Heart left ventricle (tissue), 16 donors: ENCODE measurements at regions not wholly inside any gene's neighbourhood (a gene's known extent, or its start where the extent isn't known, plus 50 kb on each side); places are given as distances from the start of the nearest gene placed in this dataset.

Source experiments
- ATAC-seq, 4 donors: fragments of 200-7000 bp; cut with Tn5 transposase; one replicate each; pipeline ENCODE4 v1.9.1; 2020 to 2022; ENCODE audit warnings: moderate library complexity in 4 of 4, mild to moderate bottlenecking in 3 of 4, moderate number of reproducible peaks in 1 of 4
- DNase-seq, 5 donors: peaks; one replicate each; pipeline ENCODE4 v3.0.0-alpha.2; 2020
- H3K27ac ChIP-seq, 12 donors: fragments of 200-600 bp; sonication (generic) in 4 of 12; one replicate each; pipeline versions ENCODE4 v1.5.0 to v1.8.0; 2016 to 2022; ENCODE audit warnings: mild to moderate bottlenecking in 2 of 12
- H3K27me3 ChIP-seq, 9 donors: fragments of 200-600 bp; sonication (generic) in 2 of 9; one replicate each; pipeline versions ENCODE4 v1.5.1 to v1.8.0; 2016 to 2022; ENCODE audit warnings: mild to moderate bottlenecking in 3 of 9
- H3K36me3 ChIP-seq, 9 donors: fragments of 200-600 bp; sonication (generic) in 2 of 9; one replicate each; pipeline versions ENCODE4 v1.5.0 to v1.8.0; 2018 to 2022; ENCODE audit warnings: mild to moderate bottlenecking in 2 of 9
- H3K4me1 ChIP-seq, 12 donors: fragments of 200-600 bp; sonication (generic) in 4 of 12; one replicate each; pipeline versions ENCODE4 v1.5.0 to v1.8.0; 2016 to 2022; ENCODE audit warnings: mild to moderate bottlenecking in 3 of 12
- H3K4me3 ChIP-seq, 12 donors: fragments of 200-600 bp; sonication (generic) in 4 of 12; one replicate each; pipeline versions ENCODE4 v1.5.0 to v1.8.0; 2017 to 2022; ENCODE audit warnings: mild to moderate bottlenecking in 9 of 12, moderate library complexity in 4 of 12
- H3K9me3 ChIP-seq, 12 donors: fragments of 200-600 bp; sonication (generic) in 4 of 12; one replicate each; pipeline versions ENCODE4 v1.5.0 to v1.8.0; 2016 to 2022; ENCODE audit warnings: mild to moderate bottlenecking in 1 of 12
- CTCF ChIP-seq, 12 donors: fragments of 200-600 bp; sonication (generic) in 4 of 12; IDR thresholded peaks; one replicate each; pipeline versions ENCODE4 v1.5.0 to v1.8.0; 2018 to 2022; ENCODE audit warnings: antibody characterized with exemption in 12 of 12, mild to moderate bottlenecking in 5 of 12
- POLR2A ChIP-seq, 2 donors: fragments of 450-650 bp; IDR thresholded peaks; one replicate each; pipeline ENCODE4 v1.6.1; 2017; ENCODE audit warnings: antibody characterized with exemption in 2 of 2, mild to moderate bottlenecking in 2 of 2, moderate library complexity in 2 of 2
- WGBS, 4 donors: extraction: QIAGEN DNeasy Blood & Tissue Kit in 2 of 4; methylation state at CpG; one replicate each; pipeline versions ENCODE4 v1.1.5 to v1.1.7; 2013 to 2018; 5-methylcytosine and 5-hydroxymethylcytosine counted together
- intact Hi-C, 10 donors: fragments of 100-400 bp; cut with DNase I; formaldehyde crosslinking; loops; one replicate each; pipeline versions ENCODE4 v1.11.1 to v1.14.2; 2022
- donor health status: ischemic (EF 13 %, LVEDD 7.1; RV severe dilation, severe dysfunction).
- donor health status: healthy with polysubstance abuse.
- donor health status: DM: no; HTN: yes; CAD: no.
- donor health status: DM: no; HTN: no; CAD: no.
- donor health status: ischemic (EF 25% LVEDD 6.9; RV normal size, moderate dysfunction).
- donor health status: ischemic (EF 25% LVEDD 5.7; RV mildly dilated, moderate dysfunction).
- donor health status: healthy.
- donor health status: DM: yes; HTN: yes; CAD: no.
- donor health status: ischemic (EF 35%, LVEDD 5.7; RV mildly dilated, moderate dysfunction).
- donor health status: nonischemic (EF 11% LVEDD 7.7; RV severe dilation, severe dysfunction).
- donor health status: DM: yes; HTN: yes; CAD: no.
- donor health status: PGD.
- donor health status: ischemic (EF 29% LVEDD 5.4; RV normal size, mild dysfunction).
- donor health status: nonischemic (EF 23%, LVEDD 6.1; RV moderate dilation, normal function).

- ATAC-seq = no peak
- Histone ChIP-seq H3K4me3 (no peak overlapping the region), H3K27me3 (no peaks in the 10 kb centered on the region), H3K4me1 (peaks cover 0 to 6% (median 0%) of the 10 kb centered on the region in 12 donors), H3K27ac (no peak overlapping the region), H3K36me3 (no peaks in the 10 kb centered on the region), H3K9me3 (peaks cover 0 to 13% (median 0%) of the 10 kb centered on the region in 12 donors)
- TF ChIP-seq CTCF (IDR thresholded peaks at IDR 0.05) (no peak), POLR2A (IDR thresholded peaks at IDR 0.05) (no peak)
- intact Hi-C loops = loop anchor here in 1 of 10 donors (10.0 kb wide), 1 partner anchor 66 kb away; no protein-coding TSS in a partner anchor
- WGBS, 4 donors = 43 to 78% (median 62%) methylated on average over 1 of the region's 1 CpG
- DNase-seq = no peak
These were observed 210.6 kb downstream of the QDPR start for GRCh38 chr4:17301266-17301665.

- DNase-seq (no peak), ATAC-seq (no peak)
- Histone ChIP-seq H3K4me1 (no peaks in the 10 kb centered on the region), H3K27me3 (no peaks in the 10 kb centered on the region), H3K36me3 (no peaks in the 10 kb centered on the region), H3K27ac (no peak overlapping the region), H3K4me3 (no peak overlapping the region), H3K9me3 (peaks cover 0 to 5% (median 0%) of the 10 kb centered on the region in 12 donors)
- 62 to 66% (median 64%) methylated on average over 8 of the region's 8 CpGs for WGBS, 4 donors
- intact Hi-C loops = no loop called here
- no peak for TF ChIP-seq POLR2A (IDR thresholded peaks at IDR 0.05)
- TF ChIP-seq CTCF (IDR thresholded peaks at IDR 0.05) = no peak
These were observed 214.7 kb downstream of the QDPR start for GRCh38 chr4:17296921-17297890.

- Histone ChIP-seq H3K27me3 (no peaks in the 10 kb centered on the region), H3K9me3 (no peaks in the 10 kb centered on the region), H3K4me3 (no peak overlapping the region), H3K36me3 (no peaks in the 10 kb centered on the region), H3K27ac (no peak overlapping the region), H3K4me1 (no peaks in the 10 kb centered on the region)
- no peak for ATAC-seq
- intact Hi-C loops = no loop called here
- no peak for DNase-seq
- TF ChIP-seq POLR2A (IDR thresholded peaks at IDR 0.05) = no peak
- TF ChIP-seq CTCF (IDR thresholded peaks at IDR 0.05) = no peak
- WGBS, 4 donors = 23 to 46% (median 27%) methylated on average over 1 of the region's 1 CpG
These were observed 218.0 kb downstream of the QDPR start for GRCh38 chr4:17293901-17294300.

GRCh38 chr4:17288151-17288550 lies 223.7 kb downstream of the QDPR start:
- H3K27me3 ChIP-seq = no peaks in the 10 kb centered on the region
- DNase-seq = no peak
- intact Hi-C loops = no loop called here
- no peak overlapping the region for H3K4me3 ChIP-seq
- H3K9me3 ChIP-seq = no peaks in the 10 kb centered on the region
- ATAC-seq = no peak
- 88 to 96% (median 95%) methylated on average over 1 of the region's 1 CpG for WGBS, 4 donors
- H3K4me1 ChIP-seq = peaks cover 0 to 18% (median 9%) of the 10 kb centered on the region in 12 donors
- TF ChIP-seq CTCF (IDR thresholded peaks at IDR 0.05) (no peak), POLR2A (IDR thresholded peaks at IDR 0.05) (no peak)
- no peaks in the 10 kb centered on the region for H3K36me3 ChIP-seq
- no peak overlapping the region for H3K27ac ChIP-seq
